HG02610 (cell line): ENCODE measurements at regions not wholly inside any gene's neighbourhood (a gene's known extent, or its start where the extent isn't known, plus 50 kb on each side); places are given as distances from the start of the nearest gene placed in this dataset.
"Not testable (repeated sequence)": the region's sequence is repeated elsewhere in the genome, so short reads cannot be mapped to it uniquely, and the experiment has no call there.

Experiments used
- ATAC-seq: cut with Tn5 transposase; IDR thresholded peaks from one replicate; pipeline ENCODE4 v1.9.1; 2021; ENCODE audit warnings: mild to moderate bottlenecking, moderate library complexity; ENCODE audit not compliant: unreplicated experiment

DNA sequence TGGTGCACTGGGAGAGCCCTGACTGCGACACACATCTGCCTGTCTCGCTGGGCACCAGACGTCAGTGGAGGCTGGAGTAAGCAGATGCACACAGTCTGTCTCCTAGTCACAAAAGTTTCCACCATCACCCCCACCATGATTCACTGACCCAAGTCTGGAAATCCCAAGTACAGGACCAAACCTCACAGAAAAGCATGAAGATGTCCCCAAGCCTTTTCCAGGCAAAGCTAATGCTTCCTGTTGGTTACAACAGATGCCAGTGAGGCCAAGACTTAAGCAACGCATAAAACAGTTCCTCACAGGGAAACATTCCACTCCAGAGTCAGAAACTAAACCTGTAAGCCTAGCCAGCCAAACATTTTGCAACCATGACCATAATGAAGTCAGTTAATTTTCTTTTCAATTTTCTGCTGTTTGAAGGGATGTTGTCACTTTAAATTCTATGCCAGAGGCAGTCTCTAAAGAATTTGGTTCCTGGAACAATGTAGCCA is 259.3 kb upstream of the SLC30A5 start:
- ATAC-seq: no peak

DNA sequence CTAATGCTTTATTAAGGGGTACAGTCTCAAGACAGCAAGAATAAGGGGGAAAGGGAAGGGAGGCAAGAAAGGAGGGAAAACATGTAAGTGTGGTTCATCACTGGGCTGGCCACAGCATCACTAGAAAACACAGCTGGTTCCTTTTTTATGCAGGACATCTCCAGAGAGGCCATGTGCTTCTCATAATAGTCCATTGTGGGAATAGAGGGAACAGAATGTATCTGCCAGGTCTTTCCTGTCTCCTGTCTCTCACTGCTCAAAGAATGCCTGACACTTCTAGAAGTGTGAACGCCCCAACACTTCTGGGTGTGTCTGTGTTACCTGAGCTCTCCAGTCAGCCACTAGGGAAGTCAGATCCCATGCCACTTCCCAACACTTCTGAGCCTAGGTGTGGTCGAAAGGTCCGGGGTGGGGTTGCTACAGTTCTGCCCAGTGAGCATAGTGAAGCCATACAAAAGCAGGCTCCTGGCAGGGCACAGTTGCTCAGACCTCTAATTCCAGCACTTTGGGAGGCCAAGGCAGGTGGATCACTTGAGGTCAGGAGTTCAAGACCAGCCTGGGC is 255.6 kb upstream of the SLC30A5 start:
- no peak for ATAC-seq

DNA sequence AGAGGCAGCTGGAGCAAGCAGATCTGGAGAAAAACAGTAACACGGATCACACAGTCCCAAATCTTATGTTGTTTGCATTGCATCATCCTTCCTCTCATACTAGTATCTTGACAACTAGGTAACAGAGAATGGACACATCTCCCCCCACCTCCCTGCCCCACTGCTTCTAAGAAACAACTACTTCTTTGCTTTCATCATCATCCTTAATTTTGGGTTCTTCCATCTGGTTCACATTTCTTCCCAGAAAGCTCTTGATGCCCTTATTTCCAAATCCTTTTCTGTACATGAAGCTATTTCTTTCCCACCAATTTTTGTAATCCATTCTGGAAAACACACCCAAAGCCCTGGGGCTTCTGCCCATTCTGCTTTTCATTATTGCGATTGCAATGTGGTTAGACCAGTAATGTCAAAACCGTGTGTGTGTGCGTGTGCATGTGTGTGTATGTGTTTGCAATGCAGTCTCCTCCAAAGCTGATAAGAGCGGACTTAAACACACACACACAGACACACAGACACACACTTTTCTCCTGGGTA is 254.7 kb upstream of the SLC30A5 start:
- ATAC-seq: no peak

DNA sequence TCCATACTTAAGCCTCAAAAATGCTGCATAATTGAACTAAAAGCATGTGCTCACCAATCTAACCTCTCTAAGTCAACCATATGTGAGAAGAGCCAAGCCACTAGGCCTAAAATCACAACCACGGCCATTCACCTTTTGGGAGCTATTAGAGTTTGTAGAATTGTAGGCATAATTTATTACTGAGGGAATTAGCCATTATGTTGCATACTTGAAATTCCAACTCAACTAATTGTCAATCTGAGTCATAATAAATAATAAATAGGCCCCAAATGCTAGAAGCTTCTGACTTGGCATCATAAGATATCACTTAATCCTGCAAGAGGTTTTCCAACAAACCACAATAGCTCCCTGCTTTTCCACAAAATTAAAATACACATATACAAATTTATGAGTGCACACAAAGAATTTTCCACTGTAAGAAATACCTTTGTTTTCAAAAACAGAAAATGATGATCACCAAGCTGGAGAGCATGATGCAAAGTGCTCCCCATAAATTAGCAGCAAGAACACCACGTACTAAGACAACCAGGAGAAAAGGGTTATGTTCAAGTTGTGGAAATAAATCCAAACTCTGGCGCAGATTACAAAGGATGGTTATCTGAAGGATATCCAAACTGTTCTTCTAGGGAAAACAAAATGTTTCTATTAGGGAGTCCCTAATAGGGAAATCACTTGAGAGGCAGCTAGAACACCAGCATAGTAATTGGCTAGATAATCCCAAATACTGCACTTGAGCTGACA is 250.0 kb upstream of the SLC30A5 start:
- no peak for ATAC-seq

DNA sequence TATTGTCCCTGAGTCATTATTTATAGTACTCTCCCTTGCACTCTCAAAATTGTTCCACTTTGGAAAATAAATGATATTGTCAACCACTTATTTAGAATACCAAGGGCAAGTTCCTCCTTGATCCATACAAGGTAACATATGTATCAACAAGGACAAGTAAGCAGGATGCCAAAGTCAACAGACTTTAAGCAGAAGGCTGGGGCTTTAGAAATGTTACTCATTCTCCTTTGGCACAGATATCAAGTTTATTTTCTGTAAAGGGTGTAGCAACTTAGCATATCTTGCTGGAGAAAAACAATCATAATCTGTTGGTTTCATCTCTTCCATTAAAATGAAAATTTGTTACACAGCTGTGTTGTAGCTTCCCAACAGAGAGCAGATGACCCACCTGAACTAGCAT is 248.7 kb upstream of the SLC30A5 start:
- ATAC-seq: no peak

DNA sequence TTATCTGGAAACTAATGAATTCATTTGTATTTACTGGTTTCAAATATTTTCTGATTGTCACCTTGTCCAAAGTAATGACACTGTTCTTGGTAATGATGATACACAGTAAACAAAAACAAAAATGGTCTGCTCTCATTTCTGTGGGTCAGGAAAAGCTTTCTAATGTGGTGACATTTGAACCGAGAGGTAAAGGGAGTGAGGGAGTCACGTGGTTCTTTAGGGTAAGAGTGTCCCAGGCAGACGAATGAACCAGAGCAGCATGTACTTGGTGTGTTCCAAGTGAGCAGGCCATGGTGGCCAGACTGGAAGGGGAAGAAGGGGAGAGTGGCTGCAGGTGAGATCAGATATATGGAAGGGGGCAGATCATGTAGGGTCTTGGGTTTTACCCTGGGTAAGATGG is 247.0 kb upstream of the SLC30A5 start:
- no peak for ATAC-seq

DNA sequence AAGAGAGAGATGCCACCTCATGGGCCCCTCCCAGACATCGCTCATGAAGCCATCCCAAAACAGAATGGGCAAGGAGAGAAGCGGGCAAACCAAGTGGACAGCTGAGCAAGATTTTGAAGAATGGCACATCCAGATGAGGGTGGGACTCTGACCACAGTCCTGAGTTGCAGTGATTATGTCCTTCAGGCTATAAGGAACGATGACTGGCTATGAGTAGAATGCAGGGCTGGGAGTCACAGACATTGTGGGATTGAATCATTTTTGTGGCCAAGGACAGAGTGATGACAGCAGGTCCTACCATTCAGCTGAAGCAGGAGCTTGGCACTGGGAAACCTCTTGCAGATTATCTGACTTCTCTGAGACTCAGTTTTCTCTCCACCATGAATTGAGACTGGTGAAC is 245.7 kb upstream of the SLC30A5 start:
- no peak for ATAC-seq

DNA sequence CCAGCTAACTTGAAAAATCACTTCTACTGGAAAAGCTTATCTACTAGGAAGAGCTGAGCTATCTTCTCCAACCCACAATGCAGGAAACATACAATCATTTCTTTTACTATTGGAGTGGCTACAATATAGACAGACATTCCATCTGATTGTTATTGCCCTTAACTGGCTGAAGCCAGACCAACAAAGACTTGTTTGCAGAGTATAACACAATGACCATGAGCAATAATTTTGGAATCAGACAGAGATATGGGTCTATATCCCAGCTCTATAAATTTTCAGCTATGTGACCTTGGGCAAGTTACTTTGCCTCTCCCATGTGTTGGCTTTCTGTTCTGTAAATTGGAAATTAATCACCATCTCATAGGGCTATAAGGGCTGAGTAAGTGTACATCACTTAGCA is 244.7 kb upstream of the SLC30A5 start:
- ATAC-seq: no peak

DNA sequence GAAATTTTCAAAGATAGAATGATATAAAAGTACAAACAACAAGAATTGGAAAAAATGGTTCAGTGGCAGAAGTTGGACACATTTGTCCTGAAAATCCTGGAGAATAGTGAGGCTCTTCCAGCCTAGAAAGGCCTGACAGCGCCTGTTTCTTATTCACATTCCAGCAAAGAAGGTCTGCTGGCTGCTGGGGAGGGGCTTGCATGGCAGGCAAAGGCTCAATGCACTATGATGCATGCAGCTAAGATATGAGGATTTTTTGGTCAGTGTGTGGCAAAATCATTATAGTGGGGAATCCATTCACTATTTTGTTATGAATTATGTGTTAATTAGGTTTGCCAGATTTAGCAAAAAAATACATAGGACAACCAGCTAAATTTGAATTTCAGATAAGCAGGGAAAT is 243.9 kb upstream of the SLC30A5 start:
- ATAC-seq: no peak

DNA sequence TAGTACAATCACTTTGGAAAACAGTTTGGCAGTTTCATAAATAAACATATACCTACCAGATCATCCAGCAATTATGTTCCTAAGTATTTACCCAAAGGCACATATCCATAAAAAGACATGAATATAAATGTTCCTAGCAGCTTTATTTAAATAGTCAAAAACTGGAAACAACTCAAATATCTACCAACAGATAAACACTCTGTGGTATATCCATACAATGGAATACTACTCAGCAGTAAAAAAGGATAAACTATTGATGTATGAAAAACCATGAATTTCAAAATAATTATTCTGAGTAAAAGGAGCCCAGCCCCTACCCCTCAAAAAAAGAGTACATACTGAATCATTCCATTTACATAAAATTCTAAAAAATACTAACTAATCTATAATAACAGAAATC is 232.7 kb upstream of the SLC30A5 start:
- ATAC-seq: no peak

DNA sequence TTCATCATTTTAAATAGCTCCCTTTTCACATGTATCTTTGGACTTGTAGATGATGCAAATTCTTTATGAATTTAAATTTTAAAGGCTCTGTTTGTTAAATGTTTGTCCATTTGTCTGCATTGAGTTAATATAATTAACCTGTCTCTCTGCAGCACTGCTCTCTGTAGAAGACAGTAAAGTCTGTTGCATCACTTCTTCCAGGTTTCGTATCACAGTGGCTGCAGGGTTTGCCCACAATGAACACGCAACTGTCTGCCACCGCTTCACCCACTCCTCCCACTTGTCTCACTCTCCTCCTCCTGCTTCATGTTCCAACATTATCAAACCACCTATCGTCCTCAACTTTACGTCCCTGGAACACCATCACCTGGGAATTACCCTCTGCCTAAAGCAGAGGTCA is 231.3 kb upstream of the SLC30A5 start:
- no peak for ATAC-seq

DNA sequence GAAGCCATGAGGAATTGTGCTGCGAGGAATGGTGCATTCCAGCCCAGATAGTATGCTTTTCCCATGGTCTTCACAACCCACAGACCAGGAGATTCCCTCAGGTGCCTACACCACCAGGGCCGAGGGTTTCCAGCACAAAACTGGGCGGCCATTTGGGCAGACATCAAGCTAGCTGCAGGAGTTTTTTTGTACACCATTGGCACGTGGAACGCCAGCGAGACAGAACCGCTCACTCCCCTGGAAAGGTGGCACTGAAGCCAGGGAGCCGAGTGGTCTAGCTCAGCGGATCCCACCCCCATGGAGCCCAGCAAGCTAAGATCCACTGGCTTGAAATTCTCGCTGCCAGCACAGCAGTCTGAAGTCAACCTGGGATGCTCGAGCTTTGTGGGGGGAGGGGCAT is 228.6 kb upstream of the SLC30A5 start:
- not testable (repeated sequence) for ATAC-seq

DNA sequence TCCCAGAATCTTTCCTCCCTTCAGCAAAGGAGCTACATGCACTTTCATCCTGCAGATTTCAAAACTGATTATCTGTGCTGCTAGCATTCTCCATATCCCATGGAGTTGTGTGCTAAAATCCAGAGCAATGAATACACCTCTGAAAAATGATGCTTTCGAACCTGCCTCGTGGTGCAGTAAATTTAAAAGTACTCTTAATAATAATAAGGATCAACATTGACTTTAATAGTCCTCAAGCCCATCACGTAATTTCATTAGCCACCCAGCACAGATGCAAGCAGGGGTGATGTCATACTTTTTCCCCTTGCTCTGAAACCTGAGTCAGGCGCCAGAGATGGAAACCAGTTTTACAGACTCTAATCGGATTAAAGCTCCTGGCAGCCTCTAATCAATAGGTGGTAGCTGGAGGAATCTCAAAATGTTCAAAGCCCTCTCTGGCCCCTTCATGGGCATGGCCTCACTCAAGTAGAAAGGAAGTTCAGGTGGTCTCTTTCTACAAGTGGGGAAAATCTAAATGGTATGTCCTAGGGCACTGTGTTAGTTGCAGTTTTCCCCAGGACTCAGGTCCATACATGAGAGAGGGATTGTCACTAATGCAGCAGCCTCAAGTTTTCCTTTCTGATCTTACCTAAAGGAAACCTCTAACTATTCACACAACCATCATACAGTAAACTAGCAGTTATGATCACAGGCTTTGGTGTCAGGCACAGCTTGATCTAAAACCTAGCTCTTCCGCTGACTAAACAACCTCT is 221.6 kb upstream of the SLC30A5 start:
- ATAC-seq: no peak

DNA sequence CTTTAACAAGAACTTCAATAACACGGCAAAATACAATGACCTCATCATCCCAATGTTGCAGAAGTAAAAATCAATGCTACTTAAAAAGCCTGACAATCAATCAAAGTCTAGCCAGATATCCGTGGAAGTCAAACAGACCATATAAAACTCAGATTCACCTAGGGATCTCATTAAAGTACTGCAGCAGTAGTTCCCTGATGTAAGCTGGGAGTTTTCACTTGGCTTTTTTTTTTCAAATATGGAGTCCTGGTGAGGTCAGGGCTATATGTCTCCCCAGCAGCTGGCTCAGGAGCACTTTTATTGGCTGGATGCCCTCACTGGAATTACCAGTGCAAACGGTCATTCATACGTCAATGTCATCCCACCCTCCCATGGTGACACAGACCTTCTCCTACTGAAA is 220.6 kb upstream of the SLC30A5 start:
- no peak for ATAC-seq

DNA sequence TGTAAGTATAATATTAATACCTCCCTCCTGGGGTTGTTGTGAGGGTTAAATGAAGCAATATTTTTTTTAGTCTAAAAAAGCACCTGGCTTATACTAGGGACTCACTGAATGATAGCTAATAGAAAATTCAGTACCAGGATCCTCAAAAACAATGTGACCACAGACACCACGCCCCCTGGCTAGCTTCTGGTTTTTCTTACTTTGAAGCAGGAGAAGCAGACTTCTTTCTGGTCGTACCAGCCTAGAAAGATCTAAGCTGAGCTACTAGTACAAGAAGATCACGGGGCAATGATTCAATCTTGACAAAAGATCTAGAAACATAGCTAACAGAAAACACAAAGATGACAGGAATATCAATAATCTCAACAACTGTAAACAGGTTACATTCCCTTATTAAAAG is 218.5 kb upstream of the SLC30A5 start:
- no peak for ATAC-seq

DNA sequence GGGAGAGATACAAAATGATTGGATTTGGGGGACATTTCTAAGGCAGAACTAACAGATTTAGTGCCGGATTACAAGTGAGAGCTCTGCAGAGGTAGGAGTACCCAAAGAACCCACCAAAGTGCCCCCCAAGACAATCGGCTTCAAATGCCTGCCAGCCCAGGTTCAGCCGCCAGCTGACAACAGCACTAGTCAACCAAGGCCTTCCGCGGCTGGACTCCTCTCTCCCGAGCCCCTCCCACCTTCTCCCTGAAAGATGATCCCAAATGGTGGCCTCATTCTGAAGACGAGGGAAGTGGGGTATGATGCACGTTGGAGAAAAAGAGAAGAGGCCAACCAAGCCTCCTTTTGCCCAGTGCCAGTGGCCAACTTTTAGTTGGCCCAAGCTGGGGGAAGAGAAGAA is 210.4 kb upstream of the SLC30A5 start:
- ATAC-seq: no peak

DNA sequence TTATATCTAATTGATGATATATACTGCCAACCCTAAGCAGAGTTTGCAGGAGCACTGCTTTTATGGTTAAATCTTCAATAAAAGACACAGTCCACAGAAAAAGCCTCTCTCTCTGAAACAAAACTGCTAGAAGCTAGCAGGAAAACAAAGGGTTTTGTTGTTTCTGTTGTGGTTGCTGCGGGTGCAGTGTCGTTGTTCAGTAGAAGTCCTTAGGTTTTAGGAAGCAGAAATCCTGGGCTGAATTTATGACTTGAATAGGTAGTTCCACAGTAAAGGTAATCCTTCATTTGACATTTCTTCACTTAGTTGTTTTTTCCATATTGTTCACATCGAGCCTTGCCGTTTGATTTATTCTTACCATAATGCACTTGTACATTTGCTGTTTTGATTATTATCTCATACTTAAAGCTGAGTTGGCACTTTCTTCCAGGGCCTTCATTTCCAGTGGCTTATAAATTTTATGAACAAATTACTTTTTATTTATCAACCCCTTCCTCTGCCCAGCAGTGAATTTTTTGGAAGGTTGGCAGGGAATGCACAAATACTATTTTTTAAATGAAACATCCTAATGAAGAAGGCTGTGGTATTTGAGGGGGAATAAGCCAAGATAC is 209.6 kb upstream of the SLC30A5 start:
- no peak for ATAC-seq

DNA sequence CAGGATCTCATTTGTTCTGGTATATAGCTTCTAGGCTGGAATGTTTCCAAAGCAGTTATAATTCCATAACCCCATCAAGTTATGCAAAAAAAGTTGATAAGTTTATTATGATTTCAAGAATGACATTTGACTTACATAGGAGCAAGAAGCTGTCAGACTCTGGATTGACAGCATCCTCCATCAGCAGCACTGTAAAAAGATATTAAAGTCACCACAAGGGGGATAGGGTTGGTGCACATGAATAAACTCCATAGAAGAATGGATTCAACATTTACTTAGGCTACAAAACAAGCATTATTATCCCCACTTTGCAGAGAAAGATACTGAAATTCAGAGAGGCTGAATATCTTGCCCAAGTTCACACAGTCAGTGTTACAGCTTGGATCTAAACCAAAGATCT is 208.9 kb upstream of the SLC30A5 start:
- ATAC-seq: no peak

DNA sequence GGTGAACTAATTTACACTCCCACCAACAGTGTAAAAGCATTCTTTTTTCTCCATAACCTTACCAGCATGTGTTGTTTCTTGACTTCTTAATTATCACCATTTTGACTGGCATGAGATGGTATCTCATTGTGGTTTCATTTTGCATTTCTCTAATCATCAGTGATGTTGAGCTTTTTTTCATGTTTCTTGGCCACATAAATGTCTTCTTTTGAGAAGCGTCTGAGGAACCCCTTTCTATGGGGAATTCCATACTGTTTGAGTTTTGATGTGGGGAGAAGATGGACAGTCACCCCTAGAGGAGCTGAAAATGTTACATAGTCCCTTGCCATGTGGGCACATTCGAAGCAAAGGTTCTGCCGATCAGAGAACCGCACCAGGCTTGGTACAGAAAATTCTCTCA is 207.0 kb upstream of the SLC30A5 start:
- ATAC-seq: no peak

DNA sequence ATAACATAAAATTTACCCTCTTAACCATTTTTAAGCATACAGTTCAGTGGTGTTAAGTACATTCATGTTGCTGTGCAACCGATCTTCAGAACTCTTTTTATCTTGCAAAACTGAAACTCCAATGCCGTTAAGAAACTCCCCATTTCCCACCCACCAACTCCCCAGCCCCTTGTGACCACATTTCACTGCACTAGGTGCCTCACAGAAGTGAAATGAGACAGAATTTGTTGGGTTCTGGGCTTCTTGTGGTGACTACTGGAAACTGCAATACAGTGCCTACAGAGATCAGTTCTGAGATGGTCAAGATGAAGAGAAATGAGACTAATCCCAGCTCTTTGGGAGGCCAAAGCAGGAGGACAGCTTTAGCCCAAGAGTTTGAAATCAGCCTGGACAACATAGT is 202.1 kb upstream of the SLC30A5 start:
- ATAC-seq: peak; percentile 53

DNA sequence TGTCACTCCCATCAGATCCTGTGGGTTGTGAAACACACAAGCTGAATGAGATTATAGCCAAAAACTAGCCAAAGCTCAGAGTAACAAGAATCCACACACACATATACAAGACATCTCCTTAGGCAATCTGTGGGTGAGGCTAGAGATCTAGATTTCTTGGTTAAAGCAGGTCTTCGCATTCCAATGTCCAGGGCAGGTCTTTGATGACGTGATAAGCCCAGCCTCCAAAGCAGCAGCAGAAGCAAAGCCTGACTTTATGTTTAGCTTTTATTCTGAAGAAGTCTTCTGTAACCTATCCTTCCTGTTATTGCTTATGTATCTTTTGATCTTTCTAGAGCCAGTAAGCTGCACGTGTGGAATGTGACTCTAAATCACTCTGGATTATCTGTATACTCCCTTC is 199.1 kb upstream of the SLC30A5 start:
- ATAC-seq: no peak
